PC-9 (cell line): ENCODE measurements at regions not wholly inside any gene's neighbourhood (a gene's known extent, or its start where the extent isn't known, plus 50 kb on each side); places are given as distances from the start of the nearest gene placed in this dataset.

Experiments used
- BruUV-seq: library from RNA; stranded (reverse); fragments of 400-500 nt; replicated peaks from 2 replicates; lab custom pipeline; 2021; lab: Mats Ljungman, UMichigan
- CTCF ChIA-PET: fragments of 300-600 bp; sonication (Branson Sonifier 250); formaldehyde crosslinking; loops from one replicate; lab custom pipeline; 2022; ENCODE audit warnings: antibody characterized with exemption; lab: Charles Lee
- POLR2A ChIA-PET: fragments of 300-600 bp; sonication (Branson Sonifier 250); formaldehyde crosslinking; loops from one replicate; lab custom pipeline; 2022; ENCODE audit warnings: antibody characterized with exemption; ENCODE audit not compliant: unreplicated experiment; lab: Charles Lee
- DNase-seq, 2 experiments: peaks; one replicate each; pipeline versions ENCODE4 v3.0.0 to v3.0.0-alpha.2; 2015 to 2022; ENCODE audit warnings: mixed read lengths in 1 of 2
- H2AFZ ChIP-seq: fragments of 200-600 bp; sonication (generic); 2 replicates; pipeline ENCODE4 v1.8.1; 2017; ENCODE audit warnings: antibody characterized with exemption
- H3F3A ChIP-seq: fragments of 200-600 bp; sonication (generic); 2 replicates; pipeline ENCODE4 v1.8.1; 2017; ENCODE audit warnings: antibody characterized with exemption, mild to moderate bottlenecking, low read depth; ENCODE audit not compliant: insufficient read depth
- H3K27ac ChIP-seq: fragments of 200-600 bp; sonication (generic); 2 replicates; pipeline ENCODE4 v1.6.1; 2016; ENCODE audit warnings: mixed run types
- H3K27me3 ChIP-seq: fragments of 200-600 bp; sonication (generic); 2 replicates; pipeline ENCODE4 v1.6.1; 2016; ENCODE audit warnings: low read depth, mixed run types; ENCODE audit not compliant: insufficient read depth
- H3K36me3 ChIP-seq: fragments of 200-600 bp; sonication (generic); 2 replicates; pipeline ENCODE4 v1.6.1; 2016; ENCODE audit warnings: low read depth, mixed run types
- H3K4me1 ChIP-seq: fragments of 200-600 bp; sonication (generic); replicated peaks from 2 replicates; pipeline ENCODE4 v1.6.1; 2016; ENCODE audit warnings: mixed run types; ENCODE audit not compliant: insufficient read depth
- H3K4me2 ChIP-seq: fragments of 200-600 bp; sonication (generic); 2 replicates; pipeline ENCODE4 v1.6.1; 2017; ENCODE audit warnings: mixed run types
- H3K4me3 ChIP-seq: fragments of 200-600 bp; sonication (generic); 2 replicates; pipeline ENCODE4 v1.6.1; 2016; ENCODE audit warnings: mixed run types
- H3K79me2 ChIP-seq: fragments of 200-600 bp; sonication (generic); 2 replicates; pipeline ENCODE4 v1.6.1; 2017; ENCODE audit warnings: low read depth, mixed run types
- H3K9me2 ChIP-seq: fragments of 200-600 bp; sonication (generic); 2 replicates; pipeline ENCODE4 v1.8.1; 2017; ENCODE audit warnings: mild to moderate bottlenecking; ENCODE audit not compliant: insufficient read depth
- H3K9me3 ChIP-seq: fragments of 200-600 bp; sonication (generic); 2 replicates; pipeline ENCODE4 v1.8.1; 2016; ENCODE audit warnings: low read depth; ENCODE audit not compliant: insufficient read depth
- H4K20me1 ChIP-seq: fragments of 200-600 bp; sonication (generic); 2 replicates; pipeline ENCODE4 v1.8.1; 2017; ENCODE audit not compliant: insufficient read depth
- EZH2 ChIP-seq: fragments of 200-600 bp; sonication (generic); IDR thresholded peaks from 2 replicates; pipeline ENCODE4 v1.8.0; 2017; ENCODE audit warnings: antibody characterized with exemption, low read depth
- intact Hi-C: fragments of 100-400 bp; cut with micrococcal nuclease; formaldehyde crosslinking; loops from one replicate; pipeline ENCODE4 v1.10.0; 2022; ENCODE audit not compliant: unreplicated experiment
- TF ChIP-seq, protein P1 (sequence below): fragments of 200-600 bp; sonication (generic); conservative IDR thresholded peaks from 2 replicates; pipeline ENCODE4 v1.6.1; 2017; ENCODE audit warnings: mixed run types, antibody characterized with exemption, mild to moderate bottlenecking, moderate library complexity

DNA sequence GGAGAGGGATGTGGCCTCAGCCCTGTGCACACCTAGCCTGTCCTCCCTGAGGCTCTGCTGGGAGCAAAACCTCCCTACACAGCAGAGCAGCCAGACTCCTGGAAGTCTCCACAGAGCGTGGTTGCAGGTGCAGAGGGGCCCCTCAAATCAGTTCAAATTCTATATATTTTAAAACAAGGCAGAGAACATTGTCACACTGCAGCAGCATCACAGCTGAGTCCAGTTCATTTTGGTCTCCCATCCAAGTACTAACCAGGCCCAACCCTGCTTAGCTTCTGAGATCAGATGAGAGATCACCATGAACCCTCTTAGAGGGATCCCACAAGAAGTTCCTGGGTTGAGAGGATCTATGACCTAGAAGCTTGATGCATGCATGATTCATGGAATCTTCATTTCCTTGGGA is 331.0 kb upstream of the RGMA start:
- no peaks in the 10 kb centered on the region for H3K9me3 ChIP-seq
- TF ChIP-seq EZH2, result no peak
- TF ChIP-seq, protein P1, sequence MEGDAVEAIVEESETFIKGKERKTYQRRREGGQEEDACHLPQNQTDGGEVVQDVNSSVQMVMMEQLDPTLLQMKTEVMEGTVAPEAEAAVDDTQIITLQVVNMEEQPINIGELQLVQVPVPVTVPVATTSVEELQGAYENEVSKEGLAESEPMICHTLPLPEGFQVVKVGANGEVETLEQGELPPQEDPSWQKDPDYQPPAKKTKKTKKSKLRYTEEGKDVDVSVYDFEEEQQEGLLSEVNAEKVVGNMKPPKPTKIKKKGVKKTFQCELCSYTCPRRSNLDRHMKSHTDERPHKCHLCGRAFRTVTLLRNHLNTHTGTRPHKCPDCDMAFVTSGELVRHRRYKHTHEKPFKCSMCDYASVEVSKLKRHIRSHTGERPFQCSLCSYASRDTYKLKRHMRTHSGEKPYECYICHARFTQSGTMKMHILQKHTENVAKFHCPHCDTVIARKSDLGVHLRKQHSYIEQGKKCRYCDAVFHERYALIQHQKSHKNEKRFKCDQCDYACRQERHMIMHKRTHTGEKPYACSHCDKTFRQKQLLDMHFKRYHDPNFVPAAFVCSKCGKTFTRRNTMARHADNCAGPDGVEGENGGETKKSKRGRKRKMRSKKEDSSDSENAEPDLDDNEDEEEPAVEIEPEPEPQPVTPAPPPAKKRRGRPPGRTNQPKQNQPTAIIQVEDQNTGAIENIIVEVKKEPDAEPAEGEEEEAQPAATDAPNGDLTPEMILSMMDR, result no peak
- no peak overlapping the region for H3K27ac ChIP-seq
- POLR2A ChIA-PET, result no interaction called here
- no peaks in the 10 kb centered on the region for H3K36me3 ChIP-seq
- intact Hi-C loops, result no loop called here
- H3K9me2 ChIP-seq, result no peaks in the 10 kb centered on the region
- H3K79me2 ChIP-seq, result no peaks in the 10 kb centered on the region
- CTCF ChIA-PET, result no interaction called here
- no peaks in the 10 kb centered on the region for H4K20me1 ChIP-seq
- no TSS peak for BruUV-seq
- no peak overlapping the region for H3K4me3 ChIP-seq
- H3K27me3 ChIP-seq, result peaks cover 53% of the 10 kb centered on the region
- no peaks in the 10 kb centered on the region for H3F3A ChIP-seq
- H3K4me2 ChIP-seq, result no peak overlapping the region
- DNase-seq, result no peak
- H2AFZ ChIP-seq, result no peak overlapping the region
- H3K4me1 ChIP-seq, result no peaks in the 10 kb centered on the region

DNA sequence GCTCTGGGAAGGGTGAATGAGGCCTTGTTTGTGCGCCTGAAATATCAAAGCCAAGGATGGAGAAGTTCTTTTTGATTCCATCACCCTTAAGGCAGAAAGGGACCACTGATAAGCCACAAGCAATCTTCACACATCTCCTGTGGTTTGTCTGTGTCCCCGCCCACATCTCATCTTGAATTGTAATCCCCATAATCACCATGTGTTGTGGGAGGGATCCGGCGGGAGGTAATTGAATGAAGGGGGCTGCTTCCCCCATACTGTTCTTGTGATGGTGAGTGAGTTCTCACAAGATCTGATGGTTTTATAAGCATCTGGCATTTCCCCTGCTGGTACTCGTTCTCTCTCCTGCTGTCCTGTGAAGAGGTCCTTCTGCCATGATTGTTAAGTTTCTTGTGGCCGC is 329.6 kb upstream of the RGMA start:
- Histone ChIP-seq H3K4me2 (no peak overlapping the region), H3K4me3 (no peak overlapping the region), H3K27ac (no peak overlapping the region), H3K36me3 (no peaks in the 10 kb centered on the region), H3K79me2 (no peaks in the 10 kb centered on the region), H3F3A (no peaks in the 10 kb centered on the region), H2AFZ (no peak overlapping the region), H4K20me1 (no peaks in the 10 kb centered on the region), H3K9me2 (no peaks in the 10 kb centered on the region), H3K27me3 (peaks cover 57% of the 10 kb centered on the region), H3K4me1 (no peaks in the 10 kb centered on the region), H3K9me3 (no peaks in the 10 kb centered on the region)
- intact Hi-C loops, result no loop called here
- POLR2A ChIA-PET, result no interaction called here
- no peak for DNase-seq
- no TSS peak for BruUV-seq
- CTCF ChIA-PET, result no interaction called here
- TF ChIP-seq, protein P1, result no peak
- TF ChIP-seq EZH2, result no peak

DNA sequence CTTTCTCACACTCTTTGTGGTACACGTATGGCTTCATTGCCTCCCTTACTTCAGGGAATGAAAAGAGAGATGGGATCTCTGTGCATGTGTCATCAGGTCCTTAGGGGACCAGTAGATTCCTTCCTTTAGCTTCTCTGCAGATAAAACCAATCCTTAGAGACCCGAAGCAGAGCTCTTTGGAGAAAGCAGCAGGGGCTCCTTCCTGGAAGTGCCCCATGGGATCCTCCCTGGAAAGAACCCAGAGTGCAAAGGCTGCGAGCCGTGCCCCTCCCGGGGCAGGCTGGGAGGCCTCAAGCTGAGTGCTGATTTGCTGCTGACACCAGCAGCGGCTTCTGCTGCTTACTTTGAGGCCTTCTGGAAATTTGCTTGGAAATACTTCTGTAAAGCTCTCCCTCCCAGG is 328.6 kb upstream of the RGMA start:
- Histone ChIP-seq H3K27me3 (peaks cover 66% of the 10 kb centered on the region), H3K4me1 (no peaks in the 10 kb centered on the region), H3K27ac (no peak overlapping the region), H3K79me2 (no peaks in the 10 kb centered on the region), H3K36me3 (no peaks in the 10 kb centered on the region), H4K20me1 (no peaks in the 10 kb centered on the region), H3K4me3 (no peak overlapping the region), H3K9me2 (no peaks in the 10 kb centered on the region), H3K4me2 (no peak overlapping the region), H3F3A (no peaks in the 10 kb centered on the region), H2AFZ (no peak overlapping the region), H3K9me3 (no peaks in the 10 kb centered on the region)
- POLR2A ChIA-PET, result no interaction called here
- intact Hi-C loops, result no loop called here
- TF ChIP-seq, protein P1, result no peak
- no peak for TF ChIP-seq EZH2
- no TSS peak for BruUV-seq
- no peak for DNase-seq
- CTCF ChIA-PET, result no interaction called here
